HT1080 (cell line): ENCODE measurements at regions not wholly inside any gene's neighbourhood (a gene's known extent, or its start where the extent isn't known, plus 50 kb on each side); places are given as distances from the start of the nearest gene placed in this dataset.
A peak's percentile ranks its signal among the peaks of the same experiment; 100 is the strongest.
"Not testable (repeated sequence)": the region's sequence is repeated elsewhere in the genome, so short reads cannot be mapped to it uniquely, and the experiment has no call there.

ENCODE experiments used
- DNase-seq: peaks from one replicate; pipeline ENCODE4 v3.0.0-alpha.2; 2015; ENCODE audit warnings: low read depth

- DNase-seq: no peak
Observed at GRCh38 chr2:175277772-175278171, 96.3 kb upstream of the ATP5MC3 start.

- no peak for DNase-seq
Observed at GRCh38 chr2:175275539-175275938, 94.0 kb upstream of the ATP5MC3 start.

- DNase-seq: no peak
Observed at GRCh38 chr2:175259164-175259563, 77.7 kb upstream of the ATP5MC3 start.

- no peak for DNase-seq
Observed at GRCh38 chr2:175256806-175257585, 75.5 kb upstream of the ATP5MC3 start.

- DNase-seq: not testable (repeated sequence)
Observed at GRCh38 chr2:175256391-175256790, 74.9 kb upstream of the ATP5MC3 start.

- DNase-seq: no peak
Observed at GRCh38 chr2:175253871-175254270, 72.4 kb upstream of the ATP5MC3 start.

- no peak for DNase-seq
Observed at GRCh38 chr2:175251425-175252041, 70.0 kb upstream of the ATP5MC3 start.

- DNase-seq: no peak
Observed at GRCh38 chr2:175247159-175247558, 65.6 kb upstream of the ATP5MC3 start.

GRCh38 chr2:175244697-175245096 is 63.2 kb upstream of the ATP5MC3 start:
- DNase-seq: no peak

- DNase-seq: no peak
Observed at GRCh38 chr2:175241691-175242090, 60.2 kb upstream of the ATP5MC3 start.

GRCh38 chr2:175240033-175240432 is 58.5 kb upstream of the ATP5MC3 start:
- not testable (repeated sequence) for DNase-seq

GRCh38 chr2:175236930-175237329 is 55.4 kb upstream of the ATP5MC3 start:
- no peak for DNase-seq

GRCh38 chr2:175234650-175235049 is 53.1 kb upstream of the ATP5MC3 start:
- no peak for DNase-seq

- no peak for DNase-seq
Observed at GRCh38 chr2:175234153-175234552, 52.6 kb upstream of the ATP5MC3 start.

- peak; percentile 42 for DNase-seq
Observed at GRCh38 chr2:175233135-175233719, 51.7 kb upstream of the ATP5MC3 start.
